Panc1 (cell line): ENCODE measurements at regions not wholly inside any gene's neighbourhood (a gene's known extent, or its start where the extent isn't known, plus 50 kb on each side); places are given as distances from the start of the nearest gene placed in this dataset.

Source experiments
- ATAC-seq: fragments of 200-7000 bp; cut with Tn5 transposase; 2 replicates; pipeline ENCODE4 v1.9.1; 2020; ENCODE audit warnings: mild to moderate bottlenecking, moderate library complexity
- BruUV-seq: library from RNA; stranded (reverse); fragments of 400-500 nt; replicated peaks from 2 replicates; lab custom pipeline; 2021; lab: Mats Ljungman, UMichigan
- CTCF ChIA-PET: fragments of 300-600 bp; sonication (Branson Sonifier 250); formaldehyde crosslinking; loops from one replicate; lab custom pipeline; 2022; ENCODE audit warnings: antibody characterized with exemption; lab: Charles Lee
- POLR2A ChIA-PET: fragments of 300-600 bp; sonication (Branson Sonifier 250); formaldehyde crosslinking; loops from one replicate; lab custom pipeline; 2022; ENCODE audit warnings: antibody characterized with exemption; lab: Charles Lee
- DNase-seq: peaks from one replicate; pipeline ENCODE4 v3.0.0-alpha.2; 2010; ENCODE audit warnings: low read depth, low spot score
- H3K27ac ChIP-seq: 2 replicates; pipeline ENCODE4 v1.5.1; 2011; ENCODE audit warnings: mild to moderate bottlenecking, low read length, inconsistent platforms
- H3K27me3 ChIP-seq: fragments of 200-500 bp; sonication (Bioruptor generic); 2 replicates; pipeline ENCODE4 v1.6.0; 2014; ENCODE audit warnings: low read length, inconsistent platforms; ENCODE audit not compliant: control insufficient read depth, insufficient read depth
- H3K36me3 ChIP-seq: fragments of 200-500 bp; sonication (Bioruptor generic); 2 replicates; pipeline ENCODE4 v1.5.1; 2014; ENCODE audit warnings: inconsistent platforms, mild to moderate bottlenecking, low read length, moderate library complexity; ENCODE audit not compliant: control insufficient read depth, insufficient read depth
- H3K4me1 ChIP-seq: 2 replicates; pipeline ENCODE4 v1.5.1; 2011; ENCODE audit warnings: inconsistent platforms, mild to moderate bottlenecking, low read length, moderate library complexity; ENCODE audit not compliant: control insufficient read depth, insufficient read depth
- H3K4me3 ChIP-seq, 2 experiments: 2 replicates each; pipeline ENCODE4 v1.5.1; 2011 to 2012; ENCODE audit warnings: low read depth in 2 of 2, low read length in 2 of 2, mild to moderate bottlenecking in 2 of 2, inconsistent platforms in 1 of 2, moderate library complexity in 1 of 2
- H3K9me3 ChIP-seq: fragments of 200-500 bp; sonication (Bioruptor generic); 2 replicates; pipeline ENCODE4 v1.5.1; 2014; ENCODE audit warnings: low read depth, mild to moderate bottlenecking, inconsistent platforms, low read length, moderate library complexity; ENCODE audit not compliant: control insufficient read depth, insufficient read depth
- POLR2AphosphoS5 ChIP-seq: IDR thresholded peaks from 2 replicates; pipeline ENCODE4 v1.6.1; 2012; ENCODE audit warnings: mild to moderate bottlenecking, low read depth, low read length, moderate library complexity
- SIN3A ChIP-seq: IDR thresholded peaks from 2 replicates; pipeline ENCODE4 v1.6.1; 2012; ENCODE audit warnings: low read depth, mild to moderate bottlenecking, low read length, moderate library complexity, borderline replicate concordance; ENCODE audit not compliant: insufficient read depth
- TCF7L2 ChIP-seq: IDR thresholded peaks from 2 replicates; pipeline ENCODE4 v1.6.1; 2011; ENCODE audit warnings: mild to moderate bottlenecking, low read depth, low read length, inconsistent platforms
- in situ Hi-C: cut with HindIII; loops from 2 replicates; pipeline ENCODE4 v1.10.0; 2016; ENCODE audit warnings: low sequenced_read_pairs, low pct_unique_long_range_greater_than_20kb
- intact Hi-C: fragments of 100-400 bp; cut with micrococcal nuclease; formaldehyde crosslinking; loops from one replicate; pipeline ENCODE4 v1.10.0; 2022; ENCODE audit not compliant: unreplicated experiment
- TF ChIP-seq, protein P1 (sequence below), 2 experiments: IDR thresholded peaks; 2 replicates each; pipeline ENCODE4 v1.6.1; 2011 to 2012; ENCODE audit warnings: low read depth in 2 of 2, control low read depth in 1 of 2, low read length in 1 of 2, mild to moderate bottlenecking in 1 of 2, moderate library complexity in 1 of 2; ENCODE audit not compliant: insufficient read depth in 1 of 2
- TF ChIP-seq, protein P2 (sequence below): fragments of 450-650 bp; IDR thresholded peaks from 2 replicates; pipeline ENCODE4 v1.5.1; 2017; ENCODE audit warnings: mild to moderate bottlenecking

DNA sequence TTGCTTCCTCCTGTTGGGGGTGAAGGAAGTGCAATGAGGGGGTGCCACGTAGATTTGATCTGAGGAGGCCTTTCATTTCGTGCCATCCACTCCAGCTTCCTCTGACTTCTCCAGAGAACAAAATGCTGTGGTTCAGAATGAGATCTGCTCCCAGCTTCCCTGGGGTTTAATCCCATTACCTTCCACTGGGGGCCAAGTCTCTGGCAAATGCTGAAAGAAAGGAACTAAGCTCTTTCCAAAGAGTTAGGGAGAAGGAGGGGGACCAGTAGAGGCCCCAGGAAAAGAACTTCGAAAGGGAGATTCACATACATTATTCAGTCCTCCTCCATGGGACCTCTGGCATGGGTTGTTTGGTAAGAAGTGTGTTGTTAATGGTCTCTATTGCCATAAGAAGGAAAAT is 727.0 kb downstream of the TYW1 start:
- TF ChIP-seq SIN3A = no peak
- TF ChIP-seq TCF7L2 = no peak
- POLR2A ChIA-PET = no interaction called here
- BruUV-seq = no TSS peak

DNA sequence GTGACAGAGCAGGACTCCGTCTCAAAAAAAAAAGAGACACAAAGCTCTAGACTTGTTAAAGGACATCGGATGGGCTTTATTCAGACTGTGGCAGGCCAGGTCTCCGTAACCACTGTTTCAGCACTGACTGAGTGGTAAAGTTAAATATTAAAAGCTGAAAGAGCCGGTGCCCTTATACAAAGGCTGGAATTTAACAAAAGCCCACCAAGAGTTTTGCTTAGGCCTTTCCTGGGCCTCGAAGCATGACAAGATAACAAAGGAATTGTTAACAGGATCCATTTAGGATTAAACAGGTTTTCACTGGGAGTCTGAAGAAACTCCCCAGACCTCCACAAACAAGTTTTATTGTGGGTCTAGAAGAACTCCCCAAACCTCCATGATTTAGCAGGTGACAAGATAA is 727.8 kb downstream of the TYW1 start:
- H3K9me3 ChIP-seq = no peaks in the 10 kb centered on the region
- ChIA-PET POLR2A (no interaction called here), CTCF (no interaction called here)
- TF ChIP-seq POLR2AphosphoS5 (no peak), SIN3A (no peak), TCF7L2 (no peak)
- TF ChIP-seq, protein P1, sequence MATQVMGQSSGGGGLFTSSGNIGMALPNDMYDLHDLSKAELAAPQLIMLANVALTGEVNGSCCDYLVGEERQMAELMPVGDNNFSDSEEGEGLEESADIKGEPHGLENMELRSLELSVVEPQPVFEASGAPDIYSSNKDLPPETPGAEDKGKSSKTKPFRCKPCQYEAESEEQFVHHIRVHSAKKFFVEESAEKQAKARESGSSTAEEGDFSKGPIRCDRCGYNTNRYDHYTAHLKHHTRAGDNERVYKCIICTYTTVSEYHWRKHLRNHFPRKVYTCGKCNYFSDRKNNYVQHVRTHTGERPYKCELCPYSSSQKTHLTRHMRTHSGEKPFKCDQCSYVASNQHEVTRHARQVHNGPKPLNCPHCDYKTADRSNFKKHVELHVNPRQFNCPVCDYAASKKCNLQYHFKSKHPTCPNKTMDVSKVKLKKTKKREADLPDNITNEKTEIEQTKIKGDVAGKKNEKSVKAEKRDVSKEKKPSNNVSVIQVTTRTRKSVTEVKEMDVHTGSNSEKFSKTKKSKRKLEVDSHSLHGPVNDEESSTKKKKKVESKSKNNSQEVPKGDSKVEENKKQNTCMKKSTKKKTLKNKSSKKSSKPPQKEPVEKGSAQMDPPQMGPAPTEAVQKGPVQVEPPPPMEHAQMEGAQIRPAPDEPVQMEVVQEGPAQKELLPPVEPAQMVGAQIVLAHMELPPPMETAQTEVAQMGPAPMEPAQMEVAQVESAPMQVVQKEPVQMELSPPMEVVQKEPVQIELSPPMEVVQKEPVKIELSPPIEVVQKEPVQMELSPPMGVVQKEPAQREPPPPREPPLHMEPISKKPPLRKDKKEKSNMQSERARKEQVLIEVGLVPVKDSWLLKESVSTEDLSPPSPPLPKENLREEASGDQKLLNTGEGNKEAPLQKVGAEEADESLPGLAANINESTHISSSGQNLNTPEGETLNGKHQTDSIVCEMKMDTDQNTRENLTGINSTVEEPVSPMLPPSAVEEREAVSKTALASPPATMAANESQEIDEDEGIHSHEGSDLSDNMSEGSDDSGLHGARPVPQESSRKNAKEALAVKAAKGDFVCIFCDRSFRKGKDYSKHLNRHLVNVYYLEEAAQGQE (IDR thresholded peaks at IDR 0.05; ENCODE audit: insufficient read depth in 1 of 2, low read depth in 2 of 2, low read length in 1 of 2) = no peak
- TF ChIP-seq, protein P2, sequence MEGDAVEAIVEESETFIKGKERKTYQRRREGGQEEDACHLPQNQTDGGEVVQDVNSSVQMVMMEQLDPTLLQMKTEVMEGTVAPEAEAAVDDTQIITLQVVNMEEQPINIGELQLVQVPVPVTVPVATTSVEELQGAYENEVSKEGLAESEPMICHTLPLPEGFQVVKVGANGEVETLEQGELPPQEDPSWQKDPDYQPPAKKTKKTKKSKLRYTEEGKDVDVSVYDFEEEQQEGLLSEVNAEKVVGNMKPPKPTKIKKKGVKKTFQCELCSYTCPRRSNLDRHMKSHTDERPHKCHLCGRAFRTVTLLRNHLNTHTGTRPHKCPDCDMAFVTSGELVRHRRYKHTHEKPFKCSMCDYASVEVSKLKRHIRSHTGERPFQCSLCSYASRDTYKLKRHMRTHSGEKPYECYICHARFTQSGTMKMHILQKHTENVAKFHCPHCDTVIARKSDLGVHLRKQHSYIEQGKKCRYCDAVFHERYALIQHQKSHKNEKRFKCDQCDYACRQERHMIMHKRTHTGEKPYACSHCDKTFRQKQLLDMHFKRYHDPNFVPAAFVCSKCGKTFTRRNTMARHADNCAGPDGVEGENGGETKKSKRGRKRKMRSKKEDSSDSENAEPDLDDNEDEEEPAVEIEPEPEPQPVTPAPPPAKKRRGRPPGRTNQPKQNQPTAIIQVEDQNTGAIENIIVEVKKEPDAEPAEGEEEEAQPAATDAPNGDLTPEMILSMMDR = no peak
- H3K36me3 ChIP-seq = no peaks in the 10 kb centered on the region
- H3K27me3 ChIP-seq = no peaks in the 10 kb centered on the region
- ATAC-seq (no peak), DNase-seq (no peak)
- in situ Hi-C loops (no loop called here), intact Hi-C loops (no loop called here)
- BruUV-seq = no TSS peak
- H3K27ac ChIP-seq = no peak overlapping the region
- H3K4me3 ChIP-seq = no peak overlapping the region
- no peaks in the 10 kb centered on the region for H3K4me1 ChIP-seq

More for the DNA sequence above, 727.0 kb downstream of the TYW1 start:
- in situ Hi-C loops (no loop called here), intact Hi-C loops (no loop called here)
- ATAC-seq (no peak), DNase-seq (no peak)
- H3K36me3 ChIP-seq = no peaks in the 10 kb centered on the region
- no peaks in the 10 kb centered on the region for H3K27me3 ChIP-seq
- no peaks in the 10 kb centered on the region for H3K9me3 ChIP-seq
- CTCF ChIA-PET = no interaction called here
- no peaks in the 10 kb centered on the region for H3K4me1 ChIP-seq
- no peak overlapping the region for H3K4me3 ChIP-seq
- no peak overlapping the region for H3K27ac ChIP-seq

DNA sequence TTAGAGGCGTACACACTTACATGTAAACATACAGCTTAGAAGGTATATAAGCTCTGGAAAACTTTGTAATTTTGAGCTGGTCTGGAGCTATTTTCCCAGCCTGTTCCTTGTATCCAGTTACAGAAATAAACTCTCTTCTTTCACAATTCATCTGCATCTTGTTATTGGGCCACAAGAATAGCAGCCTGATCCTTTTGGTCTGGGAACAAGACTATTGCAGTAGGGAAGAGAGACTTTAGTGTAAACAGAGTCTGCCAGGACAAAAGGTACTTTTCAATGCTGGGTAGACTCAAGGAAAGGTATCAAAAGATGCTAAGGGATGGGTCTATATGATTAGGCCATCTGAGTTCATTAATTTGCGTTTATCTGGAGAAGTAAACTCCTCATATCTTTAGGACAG is 728.3 kb downstream of the TYW1 start:
- no peaks in the 10 kb centered on the region for H3K4me1 ChIP-seq
- no TSS peak for BruUV-seq
- DNase-seq = no peak
- no peaks in the 10 kb centered on the region for H3K27me3 ChIP-seq
- H3K36me3 ChIP-seq = no peaks in the 10 kb centered on the region
- in situ Hi-C loops = no loop called here
- ChIA-PET CTCF (interaction anchor here (0.6 kb wide), 1 partner anchor 27 kb away, joined by 3 read pairs; no protein-coding TSS in a partner anchor), POLR2A (no interaction called here)
- TF ChIP-seq, protein P1 (IDR thresholded peaks at IDR 0.05; ENCODE audit: insufficient read depth in 1 of 2, low read depth in 2 of 2, low read length in 1 of 2) = no peak
- TF ChIP-seq, protein P2 = no peak
- TF ChIP-seq TCF7L2 (no peak), SIN3A (no peak)
- no peaks in the 10 kb centered on the region for H3K9me3 ChIP-seq
- ATAC-seq = no peak
- intact Hi-C loops = no loop called here
- no peak overlapping the region for H3K4me3 ChIP-seq
- no peak overlapping the region for H3K27ac ChIP-seq
